Stimulated activated naive CD8-positive, alpha-beta T cell treated with anti-CD3 and anti-CD28 coated beads, Interleukin-15, Interleukin-2, amounts not matched to agents 100 ng/mL and 50 ng/mL, for 24 hours (primary cell): ENCODE measurements at regions not wholly inside any gene's neighbourhood (a gene's known extent, or its start where the extent isn't known, plus 50 kb on each side); places are given as distances from the start of the nearest gene placed in this dataset.

Source experiments
- H3K27ac Mint-ChIP-seq: one replicate; pipeline ENCODE4 v1.8.0; 2021; ENCODE audit warnings: mild to moderate bottlenecking, mixed read lengths
- H3K27me3 Mint-ChIP-seq: one replicate; pipeline ENCODE4 v1.8.0; 2021; ENCODE audit warnings: mixed read lengths
- H3K36me3 Mint-ChIP-seq: one replicate; pipeline ENCODE4 v1.8.0; 2021; ENCODE audit warnings: low read depth, mixed read lengths
- H3K4me1 Mint-ChIP-seq: one replicate; pipeline ENCODE4 v1.8.0; 2021; ENCODE audit warnings: low read depth, mixed read lengths
- H3K4me3 Mint-ChIP-seq: one replicate; pipeline ENCODE4 v1.8.0; 2021; ENCODE audit warnings: mild to moderate bottlenecking, mixed read lengths
- H3K9me3 Mint-ChIP-seq: one replicate; pipeline ENCODE4 v1.8.0; 2021; ENCODE audit warnings: mixed read lengths

DNA sequence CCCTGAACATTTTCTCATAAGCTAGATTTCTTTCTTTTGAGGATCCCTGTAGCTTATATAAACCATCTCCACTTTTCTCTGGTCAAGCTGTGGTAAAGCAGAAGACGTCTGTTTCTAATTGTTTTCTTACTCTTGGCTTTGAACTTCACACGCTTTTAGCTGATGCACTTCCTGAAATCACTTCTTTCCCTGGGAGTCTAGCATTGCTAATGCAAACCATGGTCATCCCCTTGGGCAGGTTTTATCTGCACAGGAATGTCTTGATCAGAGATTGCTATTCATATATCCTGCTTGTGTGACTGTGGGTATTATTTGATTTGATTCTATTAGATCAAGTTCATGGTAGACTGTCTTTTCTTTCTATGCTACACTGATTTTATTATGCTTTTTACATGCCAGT, 199.2 kb upstream of the POU2AF2 start:
- no peaks in the 10 kb centered on the region for H3K36me3 Mint-ChIP-seq
- no peak overlapping the region for H3K27ac Mint-ChIP-seq
- H3K9me3 Mint-ChIP-seq = no peaks in the 10 kb centered on the region

DNA sequence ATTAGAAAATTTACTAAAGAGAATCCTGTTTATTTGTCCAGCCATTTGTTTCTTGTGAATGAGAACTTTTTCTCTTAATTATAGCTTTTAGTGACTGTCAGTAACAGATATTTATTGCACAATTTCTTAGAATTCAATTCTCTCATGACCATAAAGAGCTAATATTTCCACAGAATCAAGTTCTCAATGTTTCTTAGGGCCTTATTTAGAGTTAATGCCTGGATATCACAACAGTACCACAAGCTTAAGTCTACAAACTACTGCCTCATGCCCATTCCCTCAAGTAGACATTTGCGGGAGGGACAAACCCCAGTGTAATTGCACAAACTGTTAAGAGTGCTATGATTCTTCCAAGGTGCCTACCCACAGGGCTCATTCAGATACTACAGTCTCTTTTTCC, 199.7 kb upstream of the POU2AF2 start:
- no peak overlapping the region for H3K27ac Mint-ChIP-seq
- H3K4me3 Mint-ChIP-seq = no peak overlapping the region
- no peaks in the 10 kb centered on the region for H3K9me3 Mint-ChIP-seq
- H3K27me3 Mint-ChIP-seq = peaks cover 3% of the 10 kb centered on the region
- H3K4me1 Mint-ChIP-seq = no peaks in the 10 kb centered on the region
- no peaks in the 10 kb centered on the region for H3K36me3 Mint-ChIP-seq

More for the DNA sequence above, 199.2 kb upstream of the POU2AF2 start:
- peaks cover under 1% of the 10 kb centered on the region for H3K27me3 Mint-ChIP-seq
- no peak overlapping the region for H3K4me3 Mint-ChIP-seq
- H3K4me1 Mint-ChIP-seq = no peaks in the 10 kb centered on the region

DNA sequence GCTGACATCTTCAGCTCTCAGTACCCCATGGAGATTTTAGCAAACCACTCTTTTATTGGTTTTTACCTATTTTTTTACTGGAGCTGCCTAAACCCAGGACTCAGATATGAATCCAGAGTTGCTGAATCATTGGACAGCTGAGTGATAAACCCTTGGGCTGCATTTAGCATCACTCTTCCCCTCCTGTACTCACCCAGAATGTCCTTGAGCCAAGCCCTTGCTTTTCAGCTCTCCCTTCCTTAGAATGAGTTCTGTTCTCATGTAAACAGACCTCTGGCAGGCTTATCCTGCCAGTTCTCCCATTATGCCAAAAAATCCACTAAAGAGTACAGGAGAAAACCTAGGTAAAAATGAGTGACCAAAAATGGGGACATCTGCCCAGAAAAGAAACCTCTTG, 200.1 kb upstream of the POU2AF2 start:
- Mint-ChIP-seq H3K36me3 (no peaks in the 10 kb centered on the region), H3K4me1 (no peaks in the 10 kb centered on the region), H3K27ac (no peak overlapping the region), H3K27me3 (peaks cover 3% of the 10 kb centered on the region), H3K4me3 (no peak overlapping the region), H3K9me3 (no peaks in the 10 kb centered on the region)

DNA sequence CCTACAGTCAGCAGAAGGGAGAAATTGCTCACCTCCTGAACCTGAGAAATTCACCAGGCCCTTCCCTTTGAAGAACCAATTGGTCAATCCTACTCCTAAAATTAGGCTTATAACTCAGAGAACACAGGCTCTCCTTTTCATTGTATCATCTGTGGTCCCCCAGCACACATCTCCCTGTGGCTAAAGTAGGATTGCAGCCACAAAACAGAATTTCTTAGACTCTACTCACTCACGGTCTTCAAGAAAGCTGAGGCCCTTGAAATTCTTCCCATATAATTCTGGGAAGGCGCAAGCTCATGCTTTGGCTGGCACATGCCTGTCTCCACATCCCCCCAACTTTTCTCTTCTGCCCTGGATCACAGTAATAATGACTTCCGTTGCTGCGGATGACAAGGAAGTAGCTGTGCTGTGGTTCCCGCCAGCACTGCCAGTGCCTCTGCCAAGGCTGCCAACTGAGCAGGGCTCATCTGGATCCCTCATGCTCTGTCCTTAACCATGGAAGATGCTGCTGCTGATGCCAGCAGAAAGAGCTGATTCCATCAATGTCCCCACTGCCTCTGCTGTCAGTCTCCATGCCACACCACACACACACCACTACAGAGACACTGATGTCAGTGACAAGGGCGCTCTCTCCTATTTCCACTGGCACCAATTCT, 200.6 kb upstream of the POU2AF2 start:
- Mint-ChIP-seq H3K27me3 (peaks cover 3% of the 10 kb centered on the region), H3K4me3 (no peak overlapping the region), H3K4me1 (no peaks in the 10 kb centered on the region), H3K36me3 (no peaks in the 10 kb centered on the region), H3K27ac (no peak overlapping the region), H3K9me3 (no peaks in the 10 kb centered on the region)

DNA sequence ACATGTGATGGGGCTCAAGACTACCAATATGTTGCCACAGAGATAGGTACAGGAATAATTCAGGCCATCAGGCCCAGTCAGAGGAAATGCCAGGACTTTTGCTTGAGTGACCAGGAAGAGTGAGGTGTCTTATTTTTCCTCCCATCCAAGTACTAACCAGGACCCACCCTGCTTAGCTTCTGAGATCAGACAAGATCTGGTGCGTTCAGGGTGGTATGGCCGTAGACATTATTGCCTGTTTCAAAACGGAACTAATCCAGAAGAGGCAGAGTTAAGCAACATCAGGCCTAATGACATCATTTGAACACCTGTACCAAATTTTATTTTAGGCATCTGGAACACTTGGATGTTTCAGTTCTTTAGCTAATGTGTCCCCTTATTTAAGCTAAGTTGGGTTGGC, 205.5 kb upstream of the POU2AF2 start:
- Mint-ChIP-seq H3K27me3 (peaks cover 3% of the 10 kb centered on the region), H3K4me1 (no peaks in the 10 kb centered on the region), H3K27ac (no peak overlapping the region)

DNA sequence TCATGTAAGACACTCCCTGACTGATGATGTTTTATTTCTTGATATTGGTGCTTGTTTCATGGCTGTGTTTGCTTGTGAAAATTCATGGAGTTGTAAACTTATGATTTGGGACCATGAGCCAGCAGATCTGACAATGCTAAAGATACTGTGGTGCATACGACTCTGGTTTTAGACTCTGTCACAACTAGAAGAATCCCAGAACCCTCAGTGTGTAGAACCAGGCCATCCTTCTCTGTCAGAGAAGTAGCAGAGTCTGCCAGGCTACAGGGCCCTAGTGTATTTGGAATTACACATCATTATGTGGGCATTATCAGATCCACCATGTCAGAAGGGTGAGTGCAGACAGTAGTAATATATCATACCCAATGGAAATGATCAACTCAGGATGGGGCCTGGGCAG, 209.8 kb upstream of the POU2AF2 start:
- Mint-ChIP-seq H3K4me1 (no peaks in the 10 kb centered on the region), H3K4me3 (no peak overlapping the region), H3K36me3 (no peaks in the 10 kb centered on the region), H3K27ac (no peak overlapping the region), H3K27me3 (no peaks in the 10 kb centered on the region), H3K9me3 (peaks cover 3% of the 10 kb centered on the region)

More for the DNA sequence above, 205.5 kb upstream of the POU2AF2 start:
- no peak overlapping the region for H3K4me3 Mint-ChIP-seq
- peaks cover 3% of the 10 kb centered on the region for H3K9me3 Mint-ChIP-seq
- H3K36me3 Mint-ChIP-seq = no peaks in the 10 kb centered on the region

DNA sequence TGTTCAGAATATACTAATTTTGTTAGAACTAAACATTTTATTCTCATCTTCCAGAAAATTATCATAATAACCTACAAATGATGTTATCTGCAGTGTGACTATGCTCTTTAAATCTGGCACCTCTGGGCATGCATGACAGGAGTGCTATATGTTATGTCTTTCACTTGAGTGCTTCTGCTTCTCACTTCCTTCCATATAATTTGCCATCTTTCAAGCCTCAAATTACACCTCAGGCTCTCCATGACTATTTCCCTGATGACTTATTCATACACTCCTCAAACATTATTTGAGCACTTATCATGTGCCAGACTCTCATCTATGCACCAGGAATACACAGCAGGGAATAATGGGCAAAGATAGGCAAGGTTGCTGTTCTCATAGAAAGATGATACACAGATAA, 219.3 kb upstream of the POU2AF2 start:
- Mint-ChIP-seq H3K27ac (no peak overlapping the region), H3K4me3 (no peak overlapping the region), H3K9me3 (peaks cover 15% of the 10 kb centered on the region), H3K27me3 (peaks cover 17% of the 10 kb centered on the region), H3K36me3 (no peaks in the 10 kb centered on the region), H3K4me1 (no peaks in the 10 kb centered on the region)

DNA sequence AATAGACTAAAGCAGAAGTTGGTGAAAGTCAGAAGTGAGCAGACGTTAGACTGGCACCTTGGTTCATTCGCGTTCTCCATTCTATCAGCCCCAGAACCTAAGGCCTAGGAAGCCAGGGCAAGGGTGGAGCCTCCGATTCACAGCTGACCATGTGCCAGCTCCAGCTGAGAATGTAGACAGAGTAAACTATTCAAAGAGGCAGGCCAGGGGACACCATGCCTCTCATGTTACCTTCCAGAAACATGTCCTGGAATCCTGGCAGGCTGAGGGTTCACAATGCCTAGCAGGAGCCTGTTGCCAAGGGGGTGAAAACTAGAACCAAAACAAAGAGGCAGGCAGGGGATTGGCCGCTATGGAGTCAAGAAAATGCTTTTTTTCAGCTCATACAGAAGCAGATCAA, 224.4 kb upstream of the POU2AF2 start:
- Mint-ChIP-seq H3K9me3 (peaks cover 3% of the 10 kb centered on the region), H3K27me3 (peaks cover 6% of the 10 kb centered on the region), H3K4me3 (no peak overlapping the region), H3K36me3 (no peaks in the 10 kb centered on the region), H3K27ac (no peak overlapping the region), H3K4me1 (no peaks in the 10 kb centered on the region)

DNA sequence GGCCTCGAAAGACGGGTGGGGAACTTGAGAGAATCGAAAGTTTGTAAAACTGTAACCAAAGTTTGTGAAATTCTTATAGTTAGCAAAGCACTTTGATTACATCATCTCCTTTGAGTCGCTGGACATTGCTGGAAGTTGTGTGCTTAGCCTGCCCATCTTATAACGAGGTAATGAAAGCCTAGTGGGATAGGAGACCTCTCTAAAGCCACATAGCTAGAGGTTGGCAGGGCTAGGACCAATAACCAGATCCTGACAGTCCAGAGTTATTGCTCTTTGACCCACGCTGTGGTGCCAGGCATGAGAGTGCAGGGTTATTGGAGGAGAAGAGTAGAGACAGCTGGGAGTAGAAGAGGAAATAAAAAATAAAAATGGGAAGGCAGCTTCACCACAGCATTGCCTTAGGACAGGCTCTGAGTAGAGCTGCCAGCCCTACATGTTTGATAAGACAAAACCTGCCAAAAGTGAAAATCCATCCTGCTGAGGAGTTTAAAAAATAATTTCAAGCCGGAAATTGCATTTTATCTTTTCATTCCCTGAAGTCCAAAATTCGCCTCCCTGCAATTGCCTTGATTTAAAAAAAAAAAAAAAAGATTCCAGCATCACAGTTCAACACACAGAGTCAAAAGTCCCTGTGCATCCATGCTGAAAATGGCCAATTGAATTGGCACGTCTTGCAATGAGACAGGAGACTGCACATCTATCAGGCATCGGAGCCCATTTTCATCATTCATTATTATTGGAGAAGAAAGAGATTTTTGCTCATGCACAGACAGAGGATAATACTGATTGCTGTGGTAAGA, 225.5 kb upstream of the POU2AF2 start:
- Mint-ChIP-seq H3K36me3 (no peaks in the 10 kb centered on the region), H3K4me3 (no peak overlapping the region), H3K4me1 (no peaks in the 10 kb centered on the region), H3K27me3 (peaks cover 6% of the 10 kb centered on the region), H3K9me3 (peaks cover 3% of the 10 kb centered on the region), H3K27ac (no peak overlapping the region)

DNA sequence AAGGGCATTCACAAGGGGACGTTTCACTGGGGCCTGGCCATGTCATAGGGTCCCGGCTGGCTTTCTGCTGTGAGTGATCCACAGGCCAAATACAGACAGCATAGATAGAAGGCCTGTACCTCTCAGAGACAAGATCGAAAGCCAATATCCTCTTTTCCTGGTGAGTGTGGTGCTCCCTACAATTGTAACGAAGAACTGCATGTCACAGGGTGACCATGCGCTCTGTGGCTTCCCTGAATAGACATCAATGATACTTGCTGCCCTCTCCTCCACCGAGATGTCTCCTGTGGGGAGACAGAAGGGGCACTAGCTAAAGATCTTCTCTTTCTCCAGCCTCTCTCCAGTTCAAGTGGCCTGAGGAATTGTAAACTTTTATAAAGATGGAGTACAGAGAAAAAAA, 226.1 kb upstream of the POU2AF2 start:
- peaks cover 4% of the 10 kb centered on the region for H3K27me3 Mint-ChIP-seq
- H3K4me1 Mint-ChIP-seq = no peaks in the 10 kb centered on the region
- H3K36me3 Mint-ChIP-seq = no peaks in the 10 kb centered on the region
- no peak overlapping the region for H3K4me3 Mint-ChIP-seq
- H3K9me3 Mint-ChIP-seq = peaks cover 2% of the 10 kb centered on the region
- no peak overlapping the region for H3K27ac Mint-ChIP-seq

DNA sequence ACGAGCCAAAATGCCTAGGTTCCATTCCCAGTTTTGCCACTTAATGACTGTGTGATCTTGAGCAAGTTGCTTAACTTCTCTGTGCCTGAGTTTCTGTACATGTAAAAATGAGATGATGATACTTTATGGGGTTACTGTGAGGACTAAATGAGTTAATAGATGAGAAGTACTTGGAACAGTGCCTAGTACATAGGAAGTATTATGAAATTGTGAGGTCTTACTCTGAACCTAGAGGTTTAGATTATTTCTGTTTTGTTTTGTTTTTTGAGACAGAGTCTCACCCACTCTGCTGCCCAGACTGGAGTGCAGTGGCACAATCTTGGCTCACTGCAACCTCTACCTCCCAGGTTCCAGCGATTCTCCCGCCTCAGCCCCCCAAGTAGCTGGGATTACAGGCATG, 227.0 kb upstream of the POU2AF2 start:
- H3K27me3 Mint-ChIP-seq = peaks cover 4% of the 10 kb centered on the region
- no peaks in the 10 kb centered on the region for H3K36me3 Mint-ChIP-seq
- no peak overlapping the region for H3K27ac Mint-ChIP-seq
- no peaks in the 10 kb centered on the region for H3K9me3 Mint-ChIP-seq
- no peak overlapping the region for H3K4me3 Mint-ChIP-seq
- no peaks in the 10 kb centered on the region for H3K4me1 Mint-ChIP-seq

DNA sequence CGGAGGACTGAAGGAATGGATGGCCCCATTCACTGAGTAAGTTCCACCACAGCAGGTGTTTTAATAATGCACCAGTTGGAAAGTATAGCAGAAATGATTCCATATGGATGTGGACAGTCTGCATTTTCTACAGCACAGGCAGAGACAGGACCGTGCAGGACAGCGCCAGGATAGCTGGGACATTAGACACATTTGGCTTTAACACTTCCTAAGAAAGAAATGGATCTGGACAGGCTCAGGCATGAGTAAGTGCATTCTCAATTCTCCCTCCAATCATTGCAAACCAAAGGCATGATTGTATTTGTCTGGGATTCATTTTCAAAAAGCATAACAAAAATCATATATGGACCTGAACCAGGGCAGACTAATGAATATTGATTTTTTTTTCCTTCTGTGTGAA, 233.0 kb upstream of the POU2AF2 start:
- H3K36me3 Mint-ChIP-seq = no peaks in the 10 kb centered on the region
- peaks cover 10% of the 10 kb centered on the region for H3K27me3 Mint-ChIP-seq
- H3K27ac Mint-ChIP-seq = no peak overlapping the region
- H3K9me3 Mint-ChIP-seq = no peaks in the 10 kb centered on the region
- no peaks in the 10 kb centered on the region for H3K4me1 Mint-ChIP-seq
- H3K4me3 Mint-ChIP-seq = no peak overlapping the region

DNA sequence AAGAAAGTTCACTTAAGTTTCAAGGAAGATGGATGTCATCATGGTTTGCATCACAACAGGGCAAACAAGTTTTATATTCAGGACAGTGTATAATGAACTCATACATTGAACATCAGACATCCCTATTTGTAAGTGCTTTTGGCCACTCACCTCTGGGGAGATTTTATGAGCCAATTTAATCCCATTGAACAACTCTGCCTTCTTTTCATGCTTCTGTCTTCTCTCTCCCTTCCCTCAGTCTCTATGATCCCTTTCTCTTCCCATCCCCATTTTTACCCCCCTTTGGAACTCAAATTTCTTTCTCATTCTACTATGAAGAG, 234.3 kb upstream of the POU2AF2 start:
- no peak overlapping the region for H3K4me3 Mint-ChIP-seq
- H3K4me1 Mint-ChIP-seq = no peaks in the 10 kb centered on the region
- H3K36me3 Mint-ChIP-seq = no peaks in the 10 kb centered on the region
- H3K27ac Mint-ChIP-seq = no peak overlapping the region
- H3K9me3 Mint-ChIP-seq = no peaks in the 10 kb centered on the region
- peaks cover 15% of the 10 kb centered on the region for H3K27me3 Mint-ChIP-seq

DNA sequence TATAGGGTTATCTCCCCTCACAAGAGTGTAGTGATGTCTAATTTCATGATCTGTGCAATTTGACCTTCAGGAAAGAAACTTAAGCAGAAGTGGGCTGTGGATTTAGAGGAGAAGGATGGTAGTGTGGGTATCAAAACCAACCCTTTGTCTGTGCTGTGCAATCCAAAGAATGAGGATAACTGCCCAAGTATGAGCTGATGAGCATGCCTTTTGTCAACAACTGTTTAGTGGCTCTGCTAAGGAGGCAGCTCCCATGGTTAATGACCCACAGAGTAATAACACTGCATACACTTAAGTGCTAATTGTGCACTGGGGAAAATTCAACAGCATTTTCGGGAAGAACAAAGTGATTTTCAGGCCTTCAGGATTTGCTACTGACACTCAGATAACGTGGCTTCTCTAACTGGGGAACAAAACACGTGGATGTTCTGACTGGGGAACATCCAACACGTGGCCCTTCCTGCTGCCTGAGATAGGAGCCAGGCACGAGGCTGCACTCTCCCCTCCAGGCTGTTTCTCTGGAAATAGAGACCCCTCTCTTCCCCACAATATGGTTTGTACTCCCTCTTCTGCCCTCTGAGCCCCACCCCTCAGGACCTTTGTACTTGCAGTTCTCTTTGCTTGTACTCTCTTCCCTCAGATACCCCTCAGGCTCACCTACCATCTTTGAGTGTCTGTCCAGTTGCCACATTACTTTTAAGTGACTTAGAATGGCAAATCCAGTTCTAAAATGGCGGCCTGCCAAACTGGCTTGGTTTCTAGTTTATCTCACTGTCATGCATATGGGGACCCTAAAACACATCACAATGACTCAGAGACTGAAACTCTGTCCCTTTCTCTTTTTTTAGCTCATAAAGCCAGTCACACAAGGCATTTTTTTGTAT, 234.9 kb upstream of the POU2AF2 start:
- Mint-ChIP-seq H3K27ac (no peak overlapping the region), H3K4me3 (no peak overlapping the region), H3K4me1 (no peaks in the 10 kb centered on the region), H3K27me3 (peaks cover 15% of the 10 kb centered on the region), H3K36me3 (no peaks in the 10 kb centered on the region), H3K9me3 (no peaks in the 10 kb centered on the region)

DNA sequence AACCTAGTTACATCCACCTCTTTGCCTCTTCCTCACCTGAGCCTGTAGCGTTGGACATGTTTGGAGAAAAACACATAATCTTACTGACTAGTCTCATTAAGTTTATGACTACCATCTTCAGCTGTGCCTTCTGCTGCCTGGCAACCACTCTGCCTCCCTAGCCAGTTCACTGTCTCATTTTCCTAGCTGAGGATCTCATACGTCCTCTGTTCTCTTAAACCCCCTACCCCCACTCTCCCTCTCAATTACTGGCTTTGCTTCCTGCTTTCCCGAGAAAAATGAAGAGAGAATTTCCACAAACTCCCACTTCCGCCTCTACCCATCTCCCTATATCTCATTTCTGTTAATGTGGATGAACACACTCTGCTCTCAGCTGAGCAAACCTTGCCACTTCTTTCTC, 239.3 kb upstream of the POU2AF2 start:
- peaks cover 8% of the 10 kb centered on the region for H3K27me3 Mint-ChIP-seq
- H3K4me3 Mint-ChIP-seq = no peak overlapping the region
- H3K4me1 Mint-ChIP-seq = no peaks in the 10 kb centered on the region
- H3K27ac Mint-ChIP-seq = no peak overlapping the region
- no peaks in the 10 kb centered on the region for H3K9me3 Mint-ChIP-seq
- H3K36me3 Mint-ChIP-seq = no peaks in the 10 kb centered on the region
